GM19463 (cell line): ENCODE measurements at regions not wholly inside any gene's neighbourhood (a gene's known extent, or its start where the extent isn't known, plus 50 kb on each side); places are given as distances from the start of the nearest gene placed in this dataset.
"Not testable (repeated sequence)": the region's sequence is repeated elsewhere in the genome, so short reads cannot be mapped to it uniquely, and the experiment has no call there.

Source experiments
- ATAC-seq: cut with Tn5 transposase; IDR thresholded peaks from one replicate; pipeline ENCODE4 v1.9.1; 2021; ENCODE audit warnings: mild to moderate bottlenecking, moderate library complexity; ENCODE audit not compliant: unreplicated experiment

DNA sequence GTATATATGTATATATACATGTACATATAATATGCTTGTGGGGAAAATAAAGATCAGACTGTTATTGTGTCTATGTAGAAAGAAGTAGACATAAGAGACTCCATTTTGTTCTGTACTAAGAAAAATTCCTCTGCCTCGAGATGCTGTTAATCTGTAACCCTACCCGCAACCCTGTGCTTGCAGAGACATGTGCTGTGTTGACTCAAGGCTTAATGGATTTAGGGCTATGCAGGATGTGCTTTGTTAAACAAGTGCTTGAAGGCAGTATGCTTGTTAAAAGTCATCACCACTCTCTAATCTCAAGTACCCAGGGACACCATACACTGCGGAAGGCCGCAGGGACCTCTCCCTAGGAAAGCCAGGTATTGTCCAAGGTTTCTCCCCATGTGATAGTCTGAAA is 972.9 kb downstream of the GALC start:
- ATAC-seq = not testable (repeated sequence)

DNA sequence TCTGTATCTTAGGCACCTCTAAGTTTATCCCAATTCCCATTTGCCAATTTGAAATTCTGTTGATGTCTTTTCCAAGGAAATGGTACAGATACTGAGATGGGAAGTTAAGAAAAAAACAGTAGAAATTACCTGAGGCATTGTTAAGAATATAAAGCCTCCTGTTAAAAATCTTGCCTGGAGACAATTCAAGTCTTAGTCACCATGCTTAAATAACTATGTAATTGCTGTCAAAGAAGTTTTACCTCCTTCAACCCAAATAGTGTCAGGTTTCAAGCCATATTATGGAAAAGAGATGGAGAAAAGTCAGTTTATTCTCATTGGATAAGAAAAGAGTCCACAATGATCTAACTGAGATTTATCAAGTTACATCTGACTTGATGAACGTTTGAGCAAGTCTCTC is 974.7 kb downstream of the GALC start:
- ATAC-seq = no peak

DNA sequence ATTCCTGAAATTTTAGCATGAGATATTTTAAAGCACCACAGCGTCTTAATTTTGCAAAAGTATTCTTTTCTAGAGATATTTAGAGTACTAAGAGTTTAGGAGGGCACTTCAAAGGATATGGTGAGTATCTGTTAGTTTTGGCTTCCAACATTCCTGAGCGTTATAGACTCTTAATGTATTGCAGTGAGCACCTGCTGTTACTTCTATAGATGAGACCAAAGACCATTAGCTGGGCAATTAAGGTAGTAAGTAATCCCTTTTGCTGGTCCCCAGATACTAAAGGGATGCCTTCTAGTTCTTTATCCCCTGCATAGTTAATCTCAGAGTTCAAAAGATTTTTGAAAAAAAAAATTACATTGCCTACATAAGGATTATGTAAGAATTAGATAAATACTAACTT is 975.6 kb downstream of the GALC start:
- no peak for ATAC-seq

DNA sequence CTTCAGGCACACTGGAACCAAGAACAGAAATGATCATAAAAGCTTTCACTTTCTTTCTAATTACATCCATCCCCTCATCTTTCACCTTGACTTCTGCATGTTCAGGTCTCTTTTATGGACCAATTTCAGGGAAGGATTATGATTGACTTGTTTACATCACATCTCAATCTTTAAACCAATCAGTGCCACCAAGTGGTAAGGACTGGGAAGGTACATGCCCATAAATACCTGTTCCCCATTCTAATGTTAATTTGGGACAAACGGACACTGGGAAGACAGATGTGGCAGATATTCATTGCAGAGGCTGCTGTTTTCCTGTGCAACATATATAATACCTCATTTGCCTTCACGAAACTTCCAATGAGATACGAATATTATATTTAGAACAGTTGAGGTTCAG is 978.1 kb downstream of the GALC start:
- ATAC-seq = no peak

DNA sequence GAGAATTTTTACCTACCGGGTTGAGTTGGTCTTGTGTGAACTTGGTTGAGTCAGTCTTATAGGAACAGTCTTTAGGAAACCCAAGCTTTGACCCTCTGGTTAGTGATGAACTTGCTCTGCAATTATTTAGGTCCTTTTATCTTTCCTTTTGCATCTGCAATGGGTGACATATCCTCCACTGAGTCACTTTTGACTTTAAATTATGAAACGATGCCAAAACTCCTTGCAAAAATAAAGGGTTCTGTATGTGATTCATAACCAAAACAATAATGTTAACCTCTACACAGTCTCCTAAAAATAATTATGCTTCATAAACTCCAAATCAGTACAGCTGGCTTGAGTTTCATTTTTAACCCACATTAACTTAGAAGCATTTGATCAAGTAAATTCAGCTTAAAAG is 979.4 kb downstream of the GALC start:
- ATAC-seq = no peak

DNA sequence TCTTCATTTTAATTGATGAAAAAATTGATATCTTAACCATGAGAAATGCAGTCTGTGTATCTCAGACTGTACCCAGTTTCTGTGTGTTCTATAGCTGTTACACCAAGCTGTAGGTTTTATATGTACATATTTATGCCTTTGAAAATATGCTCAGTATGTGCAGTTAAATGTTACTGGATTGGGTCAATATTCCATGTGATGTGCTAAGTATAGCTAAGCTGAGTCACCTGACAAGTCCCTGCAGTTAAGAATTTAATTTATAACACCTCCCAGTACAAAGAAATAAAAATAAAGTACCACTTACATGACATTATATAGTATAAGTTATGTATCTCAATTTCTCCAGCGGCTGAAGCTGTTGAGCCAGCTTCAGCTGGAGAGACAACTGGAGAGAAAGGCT is 984.0 kb downstream of the GALC start:
- no peak for ATAC-seq

DNA sequence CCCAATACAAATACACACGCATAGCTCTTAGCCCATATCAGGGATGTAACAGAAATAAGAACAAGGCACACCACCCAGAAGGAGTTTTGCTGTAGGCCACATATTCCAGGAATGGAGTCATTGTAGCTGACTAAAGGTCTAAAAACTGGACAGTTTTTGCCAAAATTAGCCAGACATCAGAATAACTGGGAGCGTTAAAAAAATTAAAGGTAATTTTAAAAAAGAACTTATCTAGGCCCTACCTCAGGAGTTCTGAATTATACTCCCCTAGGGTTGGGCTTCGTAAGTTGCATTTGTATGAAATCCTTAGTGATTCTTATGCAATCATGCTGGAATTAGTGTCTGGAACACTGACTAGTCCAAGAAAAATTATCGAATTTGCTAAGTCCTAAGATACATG is 987.7 kb downstream of the GALC start:
- ATAC-seq = no peak

DNA sequence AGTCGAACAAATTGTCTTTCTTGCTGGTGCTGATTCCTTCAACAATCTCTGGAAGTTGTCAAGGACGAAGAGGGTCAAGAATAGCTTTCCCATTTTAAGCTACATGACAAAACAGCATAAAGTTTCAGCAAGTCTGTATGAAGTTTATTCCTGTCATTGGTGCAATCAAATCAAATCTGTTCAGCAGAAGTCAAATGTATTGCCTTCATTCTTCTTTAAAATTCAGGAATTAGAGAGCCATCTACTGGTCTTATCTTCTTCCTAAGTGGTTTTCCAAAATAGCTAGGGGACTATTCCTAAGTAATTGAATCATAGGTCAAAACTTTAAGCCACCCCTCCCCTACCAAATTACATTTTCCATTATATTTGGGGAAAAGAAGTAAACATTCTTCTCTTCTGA is 990.2 kb downstream of the GALC start:
- ATAC-seq = no peak

DNA sequence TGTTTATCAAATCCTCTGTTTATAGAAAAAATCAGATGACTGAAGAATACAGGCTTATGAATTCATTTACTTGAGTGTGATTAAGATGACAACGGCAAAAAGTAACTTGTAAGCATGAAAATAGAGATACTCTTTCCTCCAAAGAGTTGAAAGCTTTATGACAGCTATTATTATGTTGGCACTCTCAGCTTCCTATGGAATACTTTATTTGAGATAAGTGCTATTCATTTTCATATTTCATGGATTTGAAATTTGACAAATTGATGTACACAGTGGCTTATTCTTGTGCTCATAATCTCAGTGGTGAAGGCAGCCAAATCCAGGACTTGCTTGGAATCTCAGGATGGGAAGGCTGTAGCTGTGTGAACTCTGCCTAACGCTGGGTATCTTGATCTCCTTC is 991.6 kb downstream of the GALC start:
- ATAC-seq = no peak

DNA sequence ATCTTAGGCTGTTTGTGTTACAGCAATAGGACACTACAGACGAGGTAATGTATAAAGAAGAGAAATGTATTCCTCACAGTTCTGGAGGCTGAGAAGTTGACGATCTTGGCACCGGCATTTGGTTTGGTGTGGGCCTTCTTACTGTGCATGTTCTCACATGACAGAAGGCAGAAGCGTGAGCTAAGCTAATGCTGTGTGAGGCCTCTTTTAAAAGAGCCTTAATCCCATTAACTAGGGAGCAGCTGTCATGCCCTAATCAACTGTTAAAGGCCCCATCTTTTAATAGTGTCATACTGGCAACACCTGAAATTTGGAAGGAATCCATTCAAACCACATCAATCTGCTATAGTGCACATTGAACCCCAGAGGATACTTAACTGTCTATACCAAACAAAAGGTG is 992.9 kb downstream of the GALC start:
- no peak for ATAC-seq

DNA sequence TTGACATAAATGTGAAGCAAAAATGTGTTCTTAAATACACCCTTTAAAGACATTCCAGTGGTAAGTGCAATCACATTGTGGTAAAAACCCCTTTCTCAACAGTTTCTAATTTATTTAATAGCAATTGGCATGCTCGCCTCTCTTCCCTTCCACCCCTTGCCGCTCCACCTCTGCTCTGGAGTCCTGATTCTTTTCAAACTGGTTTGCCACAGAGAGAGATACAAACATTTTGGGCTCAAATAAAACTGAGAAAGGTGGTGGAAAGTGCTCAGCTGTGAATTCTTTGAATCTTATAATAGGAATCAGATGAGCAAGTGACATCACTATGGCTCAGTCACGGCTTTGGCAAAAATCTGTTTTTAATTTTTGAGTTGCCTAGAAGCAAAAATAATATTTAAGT is 993.9 kb downstream of the GALC start:
- no peak for ATAC-seq

DNA sequence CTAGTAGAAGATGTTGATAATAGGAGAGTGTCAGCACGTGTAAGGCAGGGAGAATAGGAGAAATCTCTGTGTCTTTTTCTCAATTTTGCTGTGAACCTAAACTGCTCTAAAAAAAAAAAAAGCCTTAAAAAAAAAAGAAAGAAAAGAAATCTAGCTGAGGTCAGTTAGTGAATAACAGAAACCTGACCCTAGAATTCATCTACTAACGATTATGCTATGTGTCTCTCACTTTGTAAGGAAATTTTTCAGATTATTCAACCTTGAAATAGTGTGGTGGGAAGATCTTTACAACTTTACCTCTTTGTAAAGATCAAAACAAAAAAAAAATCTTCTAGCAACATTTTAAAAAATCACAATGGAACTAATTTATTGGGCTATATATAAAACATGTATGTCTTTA is 995.7 kb downstream of the GALC start:
- ATAC-seq = no peak

DNA sequence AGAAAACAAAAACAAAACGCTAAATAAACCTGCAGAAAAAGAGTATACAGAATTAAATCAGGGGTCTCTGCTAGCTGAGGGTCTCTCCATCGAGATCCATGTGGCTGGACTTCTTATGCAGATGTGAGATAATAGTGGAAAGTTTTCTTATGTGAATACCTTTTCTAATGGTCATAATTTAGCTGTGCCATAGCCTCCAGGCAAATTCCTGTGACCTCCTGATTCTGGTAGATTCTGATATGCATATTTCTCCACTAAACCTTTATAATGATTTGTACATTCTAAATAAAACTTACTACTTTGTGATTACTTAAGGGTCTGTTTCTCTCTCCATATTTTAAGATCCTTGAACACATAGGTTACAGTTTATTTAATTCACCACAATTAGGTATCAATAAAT is 1002.6 kb downstream of the GALC start:
- ATAC-seq = no peak

DNA sequence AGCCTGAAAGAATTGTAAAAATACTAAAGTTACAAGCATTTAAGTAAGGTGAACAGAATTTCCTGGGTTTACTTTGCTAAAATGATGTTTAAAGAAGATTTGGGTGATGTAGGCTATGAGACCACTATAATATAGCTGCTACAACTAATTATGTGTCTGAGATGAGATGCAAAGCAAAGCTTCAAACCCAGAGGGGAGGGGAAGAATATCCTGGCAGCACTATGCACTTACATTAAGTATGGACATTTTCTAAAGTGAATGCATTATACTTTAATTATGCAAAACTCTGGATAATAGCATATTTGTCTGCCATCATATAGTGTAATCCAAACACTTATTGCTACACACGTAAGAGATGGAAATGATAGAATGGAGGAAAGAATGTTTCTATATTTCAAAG is 1003.7 kb downstream of the GALC start:
- no peak for ATAC-seq

DNA sequence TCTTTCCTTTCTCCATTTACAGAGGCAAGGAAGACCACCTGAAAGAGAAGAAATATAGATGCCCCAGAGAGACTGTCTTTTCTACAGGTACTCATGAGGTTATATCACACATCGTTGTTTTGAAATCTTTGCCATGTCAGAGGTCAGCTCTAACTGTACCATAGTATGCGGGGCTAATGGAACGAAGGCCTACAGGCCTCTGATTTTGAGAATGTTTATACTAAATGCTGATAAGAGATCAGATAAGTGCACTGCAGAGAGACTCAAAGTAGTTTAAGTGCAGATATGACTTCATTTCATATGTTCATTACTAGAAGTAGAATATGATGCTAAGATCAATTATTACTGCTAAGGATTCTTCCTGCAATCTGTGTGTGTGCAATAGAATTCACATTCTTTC is 1005.0 kb downstream of the GALC start:
- no peak for ATAC-seq

DNA sequence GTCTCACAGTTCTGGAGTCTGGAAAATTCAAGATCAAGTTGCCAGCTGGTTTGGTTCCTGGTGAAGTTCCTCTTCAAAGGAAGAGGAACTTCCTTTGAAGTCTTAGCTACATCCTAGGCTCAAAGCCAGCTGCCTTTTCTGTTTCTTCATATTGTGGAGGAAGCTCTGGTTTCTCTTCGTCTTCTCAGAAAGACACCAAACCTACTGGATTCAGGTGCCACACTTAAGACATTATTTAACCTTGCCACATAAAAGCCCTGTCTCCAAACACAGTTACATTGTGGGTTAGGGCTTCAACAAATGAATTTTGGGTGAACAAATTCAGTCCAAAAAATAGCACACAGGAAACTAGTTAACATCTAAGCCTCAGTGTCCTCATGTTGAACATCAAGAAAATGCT is 1019.8 kb downstream of the GALC start:
- ATAC-seq = no peak

DNA sequence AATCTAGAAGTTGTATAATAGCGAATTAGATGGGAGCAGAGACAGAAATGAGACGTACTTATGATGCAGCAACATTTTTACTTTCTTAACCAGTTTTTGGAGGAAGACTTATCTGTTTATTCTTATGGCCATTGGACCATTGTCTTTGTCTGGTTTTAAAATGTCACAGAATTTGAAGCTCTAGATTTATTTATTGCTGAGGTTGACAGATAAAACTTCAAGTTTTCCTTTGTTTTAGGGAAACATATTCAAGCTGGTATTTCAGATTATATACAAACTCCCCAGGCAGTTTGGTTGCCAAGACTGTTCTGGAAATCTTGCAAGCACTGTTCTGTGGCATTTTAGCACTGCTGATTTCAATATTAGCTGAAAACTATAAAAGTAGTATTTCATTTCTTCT is 1021.7 kb downstream of the GALC start:
- no peak for ATAC-seq

DNA sequence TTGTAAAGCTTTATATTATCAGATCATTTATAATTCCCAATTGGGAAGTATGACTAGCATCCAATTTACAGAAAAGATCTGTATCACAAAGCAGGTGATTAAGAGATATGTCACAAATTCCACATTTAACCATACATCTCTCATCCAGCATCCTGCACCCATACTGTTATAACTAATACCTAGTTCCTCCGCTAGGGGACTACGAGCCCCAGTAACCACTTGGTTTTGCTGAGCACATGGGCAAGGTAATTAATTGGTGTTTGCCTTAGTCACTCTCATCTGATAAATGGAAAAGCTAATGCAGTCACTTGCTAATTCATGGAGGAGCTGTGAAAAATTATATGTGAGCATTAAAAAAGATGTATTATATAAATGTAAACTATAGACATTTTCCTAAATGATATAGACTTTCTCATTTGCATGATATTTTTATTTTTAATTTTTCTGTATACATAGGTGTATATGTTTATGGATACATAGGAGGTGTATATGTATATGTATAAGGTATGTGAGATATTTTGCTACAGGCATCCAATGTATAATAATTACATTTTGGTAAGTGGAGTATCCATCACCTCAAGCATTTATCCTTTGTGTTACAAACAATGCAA is 1031.8 kb downstream of the GALC start:
- no peak for ATAC-seq

DNA sequence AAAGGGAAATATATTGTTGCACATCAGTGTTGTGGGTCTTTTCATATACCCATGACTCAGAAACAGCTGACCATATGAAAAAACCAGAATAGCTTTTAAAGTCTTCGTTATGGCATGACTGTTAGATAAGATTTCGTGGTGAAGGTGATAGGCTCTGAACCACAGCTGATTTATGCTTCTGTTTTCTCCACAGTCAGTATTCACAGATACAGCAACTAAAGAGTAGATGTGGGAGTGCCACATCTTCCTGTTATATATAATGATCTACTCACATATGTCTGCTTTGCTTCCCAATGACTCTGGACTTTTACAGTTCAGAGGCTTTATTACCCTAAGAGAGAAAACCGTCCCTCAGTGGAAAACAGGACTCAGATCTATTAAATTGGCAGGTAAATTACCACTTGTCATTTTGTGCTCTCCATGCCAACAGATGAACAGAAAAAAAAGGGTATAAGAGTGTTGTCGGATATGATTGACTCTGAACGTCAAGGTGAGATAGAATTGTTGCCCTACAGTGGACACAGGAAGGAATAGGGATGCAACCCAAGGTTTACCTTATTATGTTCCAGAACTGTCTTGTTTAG is 1037.1 kb downstream of the GALC start:
- ATAC-seq = no peak

DNA sequence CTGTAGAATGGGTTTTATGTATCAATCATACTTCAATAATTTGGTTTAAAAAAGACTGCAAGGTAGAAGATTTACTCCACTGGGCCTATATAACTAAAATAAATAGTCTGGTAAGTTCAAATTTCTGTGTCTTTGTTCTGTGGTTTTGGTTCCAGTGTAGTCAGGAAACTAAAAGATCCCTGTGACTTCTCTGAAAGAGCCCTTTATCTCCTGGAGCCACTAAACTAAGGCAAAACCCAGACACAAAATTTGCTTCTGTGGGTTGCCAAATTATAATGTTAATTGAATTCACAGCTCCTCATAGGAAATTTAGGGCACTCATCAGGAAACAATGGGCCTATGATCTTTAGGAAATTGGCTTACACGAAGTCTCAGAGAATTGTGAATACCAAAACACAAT is 1038.4 kb downstream of the GALC start:
- no peak for ATAC-seq

DNA sequence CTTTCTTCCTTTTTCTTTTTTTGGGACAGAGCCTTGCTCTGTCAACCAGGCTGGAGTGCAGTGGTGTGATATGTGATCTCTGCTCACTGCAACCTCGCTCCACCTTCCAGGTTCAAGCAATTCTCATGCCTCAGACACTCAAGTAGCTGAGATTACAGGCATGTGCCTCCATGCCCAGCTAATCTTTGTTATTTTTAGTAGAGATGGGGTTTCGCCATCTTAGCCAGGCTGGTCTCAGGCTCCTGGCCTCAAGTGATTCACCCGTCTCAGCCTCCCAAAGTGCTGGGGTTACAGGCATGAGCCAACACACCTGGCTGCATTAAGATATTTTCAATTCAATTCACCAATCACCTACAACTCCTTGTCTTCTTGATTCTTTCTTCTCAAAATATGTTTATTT is 1046.5 kb downstream of the GALC start:
- ATAC-seq = no peak

DNA sequence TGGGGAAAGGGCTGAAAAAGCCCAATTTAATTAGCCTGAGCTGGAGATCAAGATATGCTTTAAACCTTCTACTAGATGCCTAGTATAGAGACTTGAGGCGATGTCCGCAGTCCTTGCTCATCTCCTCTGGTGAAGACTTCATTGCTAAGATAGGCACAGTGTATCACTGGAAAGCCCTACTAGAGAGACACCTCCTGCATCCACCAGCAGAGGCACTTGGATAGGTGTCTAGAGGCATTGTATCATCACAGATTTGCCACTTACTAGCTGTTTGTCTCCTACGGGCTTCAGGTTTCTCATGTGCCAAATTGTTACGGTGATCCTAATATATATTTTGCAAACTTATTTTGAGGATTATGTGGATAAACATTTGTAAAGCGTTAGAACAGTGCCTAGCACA is 1048.5 kb downstream of the GALC start:
- no peak for ATAC-seq
